Spleen (tissue), 7 donors: ENCODE measurements at regions not wholly inside any gene's neighbourhood (a gene's known extent, or its start where the extent isn't known, plus 50 kb on each side); places are given as distances from the start of the nearest gene placed in this dataset.

Source experiments
- CTCF ChIP-seq, 11 experiments: fragments of 200-600 bp in 7 of 11; fragments of 450-650 bp in 4 of 11; sonication (generic) in 4 of 11; IDR thresholded peaks in 8 of 11; conservative IDR thresholded peaks in 3 of 11; 1 replicate in 7 of 11; 2 replicates in 4 of 11; pipeline versions ENCODE4 v1.4.0 to v1.8.0; 2016 to 2021; ENCODE audit warnings: antibody characterized with exemption in 11 of 11, inconsistent platforms in 4 of 11, mild to moderate bottlenecking in 1 of 11
- POLR2A ChIP-seq, 3 donors: fragments of 450-650 bp; IDR thresholded peaks; one replicate each; pipeline ENCODE4 v1.5.1; 2017; ENCODE audit warnings: antibody characterized with exemption in 3 of 3, mild to moderate bottlenecking in 1 of 3
- donor health status: DM: no; HTN: no; CAD: no; lungs with moderate emphysema.
- donor health status: DM: no; HTN: no; CAD: no.
- donor health status: DM: no; HTN: no; CAD: no.

- TF ChIP-seq CTCF (IDR thresholded peaks at IDR 0.05 in 8 of 11, conservative IDR thresholded peaks at IDR 0.05 in 3 of 11) (no peak), POLR2A (IDR thresholded peaks at IDR 0.05) (no peak)
Measured at GRCh38 chr12:105461271-105461943, 130.9 kb downstream of the C12orf75 start.
